Lower lobe of right lung (tissue), 2 donors: ENCODE measurements at regions not wholly inside any gene's neighbourhood (a gene's known extent, or its start where the extent isn't known, plus 50 kb on each side); places are given as distances from the start of the nearest gene placed in this dataset.

Source experiments
- ATAC-seq, 2 donors: fragments of 200-7000 bp; cut with Tn5 transposase; one replicate each; pipeline ENCODE4 v1.9.1; 2020 to 2022; ENCODE audit warnings: mild to moderate bottlenecking in 2 of 2, moderate library complexity in 2 of 2
- DNase-seq: peaks from one replicate; pipeline ENCODE4 v3.0.0-alpha.2; 2020
- H3K27ac ChIP-seq: fragments of 200-600 bp; one replicate; pipeline ENCODE4 v1.8.0; 2022
- H3K27me3 ChIP-seq: fragments of 200-600 bp; one replicate; pipeline ENCODE4 v1.8.0; 2022; ENCODE audit warnings: low read depth
- H3K36me3 ChIP-seq: fragments of 200-600 bp; one replicate; pipeline ENCODE4 v1.8.0; 2022; ENCODE audit warnings: mild to moderate bottlenecking
- H3K4me1 ChIP-seq: fragments of 200-600 bp; one replicate; pipeline ENCODE4 v1.8.0; 2022
- H3K4me3 ChIP-seq: fragments of 200-600 bp; one replicate; pipeline ENCODE4 v1.8.0; 2022; ENCODE audit warnings: mild to moderate bottlenecking
- H3K9me3 ChIP-seq: fragments of 200-600 bp; one replicate; pipeline ENCODE4 v1.8.0; 2022
- CTCF ChIP-seq: fragments of 200-600 bp; IDR thresholded peaks from one replicate; pipeline ENCODE4 v1.8.0; 2022; ENCODE audit warnings: antibody characterized with exemption, mild to moderate bottlenecking
- intact Hi-C: fragments of 100-400 bp; cut with DNase I; formaldehyde crosslinking; loops from one replicate; pipeline ENCODE4 v1.11.0; 2022
- donor health status: DM: no; HTN: yes; CAD: no; lungs with severe emphysema.

- DNase-seq (no peak), ATAC-seq (no peak)
- Histone ChIP-seq H3K27me3 (no peaks in the 10 kb centered on the region), H3K27ac (no peak overlapping the region), H3K9me3 (no peaks in the 10 kb centered on the region), H3K4me1 (no peaks in the 10 kb centered on the region), H3K4me3 (no peak overlapping the region), H3K36me3 (no peaks in the 10 kb centered on the region)
- TF ChIP-seq CTCF = no peak
- intact Hi-C loops = no loop called here
Observed at GRCh38 chr5:103487822-103488493, 74.6 kb downstream of the NUDT12 start.

DNA sequence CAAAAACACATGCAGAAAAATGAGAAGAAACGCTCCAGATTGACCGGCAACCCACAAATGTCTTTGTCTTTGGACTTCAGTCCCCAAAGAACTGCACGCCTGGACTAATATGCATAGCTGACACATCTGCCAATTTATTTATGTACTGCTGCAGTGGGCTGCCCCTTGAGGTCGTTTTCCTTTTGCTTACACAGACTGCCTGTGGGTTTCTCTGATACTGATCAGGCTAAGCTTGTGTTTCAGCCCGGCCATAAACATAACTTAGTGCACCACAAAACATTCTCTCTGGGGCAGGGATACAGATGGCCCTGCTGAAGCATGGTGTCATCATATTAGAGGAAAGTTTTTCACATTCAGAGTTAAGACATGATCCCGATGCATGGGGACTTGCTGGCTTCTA is 75.4 kb downstream of the NUDT12 start:
- no peak for TF ChIP-seq CTCF
- no peak for DNase-seq
- Histone ChIP-seq H3K4me3 (no peak overlapping the region), H3K27me3 (no peaks in the 10 kb centered on the region), H3K36me3 (no peaks in the 10 kb centered on the region), H3K9me3 (no peaks in the 10 kb centered on the region), H3K27ac (no peak overlapping the region), H3K4me1 (no peaks in the 10 kb centered on the region)
- intact Hi-C loops = no loop called here
- ATAC-seq = no peak

GRCh38 chr5:103486739-103487138 is 75.8 kb downstream of the NUDT12 start:
- ATAC-seq (no peak), DNase-seq (no peak)
- no peaks in the 10 kb centered on the region for H3K9me3 ChIP-seq
- H3K4me1 ChIP-seq = no peaks in the 10 kb centered on the region
- no peak for TF ChIP-seq CTCF
- H3K36me3 ChIP-seq = no peaks in the 10 kb centered on the region
- H3K27me3 ChIP-seq = no peaks in the 10 kb centered on the region
- no peak overlapping the region for H3K27ac ChIP-seq
- intact Hi-C loops = no loop called here
- H3K4me3 ChIP-seq = no peak overlapping the region

DNA sequence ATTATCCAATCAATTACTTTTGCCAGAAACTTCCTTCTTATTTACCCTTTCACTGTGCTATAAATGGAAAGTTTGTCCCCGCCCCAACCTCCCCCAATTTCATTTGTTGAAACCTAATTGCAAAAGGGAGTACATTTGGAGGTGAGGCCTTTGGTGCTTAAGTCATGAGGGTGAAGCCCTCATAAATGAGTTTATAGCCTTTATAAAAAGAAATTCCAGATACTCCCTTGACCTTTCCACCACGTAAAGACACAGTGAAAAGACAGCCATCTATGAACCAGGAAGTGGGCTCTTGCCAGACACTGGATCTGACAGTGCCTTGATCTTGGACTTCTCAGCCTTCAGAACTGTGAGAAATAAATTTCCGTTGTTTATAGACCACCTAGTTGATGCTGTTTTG is 82.3 kb downstream of the NUDT12 start:
- ATAC-seq (no peak), DNase-seq (no peak)
- no peak for TF ChIP-seq CTCF
- Histone ChIP-seq H3K9me3 (no peaks in the 10 kb centered on the region), H3K4me3 (no peak overlapping the region), H3K36me3 (no peaks in the 10 kb centered on the region), H3K27ac (no peak overlapping the region), H3K4me1 (no peaks in the 10 kb centered on the region), H3K27me3 (no peaks in the 10 kb centered on the region)
- intact Hi-C loops = no loop called here

DNA sequence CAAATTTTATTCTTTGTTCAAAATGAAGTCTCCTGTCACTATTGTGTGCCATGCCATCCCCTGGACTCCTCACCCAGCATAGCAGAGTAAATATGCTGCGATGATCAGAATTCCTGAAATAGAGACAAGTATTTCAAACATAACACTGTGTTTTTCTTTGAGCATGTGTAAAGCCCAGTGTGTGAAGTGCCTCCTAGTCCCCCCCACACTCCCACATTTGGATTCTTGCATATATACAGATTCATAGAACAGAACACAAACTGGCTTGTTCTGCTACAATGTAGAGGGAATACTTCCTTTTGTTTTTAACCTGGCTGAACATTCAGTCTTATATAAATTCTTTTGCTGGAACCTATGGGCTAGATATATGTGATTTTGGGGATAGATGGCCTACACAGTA is 84.9 kb downstream of the NUDT12 start:
- intact Hi-C loops = loop anchor here (5.0 kb wide), 1 partner anchor 245 kb away; no protein-coding TSS in a partner anchor
- DNase-seq = no peak
- TF ChIP-seq CTCF = no peak
- no peaks in the 10 kb centered on the region for H3K9me3 ChIP-seq
- no peaks in the 10 kb centered on the region for H3K36me3 ChIP-seq
- no peak overlapping the region for H3K4me3 ChIP-seq
- no peaks in the 10 kb centered on the region for H3K27me3 ChIP-seq
- H3K4me1 ChIP-seq = no peaks in the 10 kb centered on the region
- no peak for ATAC-seq
- H3K27ac ChIP-seq = no peak overlapping the region
